Loucy (cell line): ENCODE measurements at regions not wholly inside any gene's neighbourhood (a gene's known extent, or its start where the extent isn't known, plus 50 kb on each side); places are given as distances from the start of the nearest gene placed in this dataset.

Source experiments
- H2AFZ ChIP-seq: fragments of 200-600 bp; sonication (generic); 2 replicates; pipeline ENCODE4 v1.6.0; 2016; ENCODE audit warnings: antibody characterized with exemption, mild to moderate bottlenecking, low read length, moderate library complexity
- H3F3A ChIP-seq: fragments of 200-600 bp; 2 replicates; pipeline ENCODE4 v1.6.0; 2016; ENCODE audit warnings: antibody characterized with exemption, low read depth, mild to moderate bottlenecking
- H3K27me3 ChIP-seq: fragments of 200-600 bp; sonication (generic); 2 replicates; pipeline ENCODE4 v1.6.1; 2014; ENCODE audit warnings: low read length, mild to moderate bottlenecking; ENCODE audit not compliant: insufficient read depth, poor library complexity, severe bottlenecking
- H3K36me3 ChIP-seq: fragments of 200-600 bp; sonication (generic); 2 replicates; pipeline ENCODE4 v1.6.1; 2016; ENCODE audit warnings: low read length; ENCODE audit not compliant: insufficient read depth
- H3K4me1 ChIP-seq: fragments of 200-600 bp; sonication (generic); 2 replicates; pipeline ENCODE4 v1.5.1; 2014; ENCODE audit warnings: low read length, mild to moderate bottlenecking; ENCODE audit not compliant: insufficient read depth, poor library complexity, severe bottlenecking
- H3K4me2 ChIP-seq: fragments of 200-600 bp; sonication (generic); 2 replicates; pipeline ENCODE4 v1.6.0; 2014; ENCODE audit warnings: antibody characterized with exemption, low read length, low read depth, mild to moderate bottlenecking; ENCODE audit not compliant: poor library complexity, severe bottlenecking
- H3K4me3 ChIP-seq: fragments of 200-600 bp; sonication (generic); 2 replicates; pipeline ENCODE4 v1.5.1; 2014; ENCODE audit warnings: low read length, mild to moderate bottlenecking, mixed read lengths; ENCODE audit not compliant: poor library complexity, severe bottlenecking
- H3K79me2 ChIP-seq: fragments of 200-600 bp; sonication (generic); 2 replicates; pipeline ENCODE4 v1.6.1; 2014; ENCODE audit warnings: low read length; ENCODE audit not compliant: insufficient read depth
- H3K9ac ChIP-seq: fragments of 200-600 bp; sonication (generic); 2 replicates; pipeline ENCODE4 v1.6.0; 2014; ENCODE audit warnings: mild to moderate bottlenecking, low read depth, low read length, moderate library complexity; ENCODE audit not compliant: poor library complexity, severe bottlenecking
- H3K9me2 ChIP-seq: fragments of 200-600 bp; sonication (generic); replicated peaks from 2 replicates; pipeline ENCODE4 v1.6.1; 2016; ENCODE audit warnings: low read depth, low read length, mixed read lengths
- H3K9me3 ChIP-seq: fragments of 200-600 bp; sonication (generic); 2 replicates; pipeline ENCODE4 v1.6.1; 2014; ENCODE audit warnings: mild to moderate bottlenecking, antibody characterized with exemption, low read length, low read depth; ENCODE audit not compliant: insufficient read depth
- H4K20me1 ChIP-seq: fragments of 200-600 bp; sonication (generic); 2 replicates; pipeline ENCODE4 v1.6.0; 2014; ENCODE audit warnings: antibody characterized with exemption, low read length, mild to moderate bottlenecking; ENCODE audit not compliant: insufficient read depth, poor library complexity, severe bottlenecking
- EZH2phosphoT487 ChIP-seq: fragments of 200-600 bp; IDR thresholded peaks from 2 replicates; pipeline ENCODE4 v1.6.1; 2018; ENCODE audit warnings: antibody characterized with exemption, mild to moderate bottlenecking, moderate library complexity, borderline replicate concordance
- TF ChIP-seq, protein P1 (sequence below): fragments of 200-600 bp; sonication (generic); conservative IDR thresholded peaks from 2 replicates; pipeline ENCODE4 v1.5.1; 2014; ENCODE audit warnings: mild to moderate bottlenecking, antibody characterized with exemption, low read length

DNA sequence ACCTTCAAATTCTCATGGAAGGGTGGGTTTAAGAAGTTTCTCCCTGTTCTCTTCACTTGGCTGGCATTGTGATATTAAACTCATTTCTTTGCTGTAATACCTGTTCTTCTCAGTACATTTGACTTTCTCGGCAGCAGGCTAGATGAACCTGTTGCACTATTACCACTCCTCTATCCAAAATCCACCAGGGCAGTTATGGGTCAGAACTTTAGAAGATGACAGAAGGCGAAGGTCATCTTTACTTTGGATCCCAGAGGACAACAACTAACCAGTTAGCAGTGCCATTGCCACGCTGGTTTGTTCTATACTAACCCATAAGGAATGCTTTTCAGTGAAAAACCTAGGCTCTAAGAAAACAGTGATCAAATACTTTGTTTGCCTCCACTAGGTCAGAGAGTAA, 901.0 kb downstream of the TSN start:
- H3K4me1 ChIP-seq, result no peaks in the 10 kb centered on the region
- no peaks in the 10 kb centered on the region for H3K9me3 ChIP-seq

DNA sequence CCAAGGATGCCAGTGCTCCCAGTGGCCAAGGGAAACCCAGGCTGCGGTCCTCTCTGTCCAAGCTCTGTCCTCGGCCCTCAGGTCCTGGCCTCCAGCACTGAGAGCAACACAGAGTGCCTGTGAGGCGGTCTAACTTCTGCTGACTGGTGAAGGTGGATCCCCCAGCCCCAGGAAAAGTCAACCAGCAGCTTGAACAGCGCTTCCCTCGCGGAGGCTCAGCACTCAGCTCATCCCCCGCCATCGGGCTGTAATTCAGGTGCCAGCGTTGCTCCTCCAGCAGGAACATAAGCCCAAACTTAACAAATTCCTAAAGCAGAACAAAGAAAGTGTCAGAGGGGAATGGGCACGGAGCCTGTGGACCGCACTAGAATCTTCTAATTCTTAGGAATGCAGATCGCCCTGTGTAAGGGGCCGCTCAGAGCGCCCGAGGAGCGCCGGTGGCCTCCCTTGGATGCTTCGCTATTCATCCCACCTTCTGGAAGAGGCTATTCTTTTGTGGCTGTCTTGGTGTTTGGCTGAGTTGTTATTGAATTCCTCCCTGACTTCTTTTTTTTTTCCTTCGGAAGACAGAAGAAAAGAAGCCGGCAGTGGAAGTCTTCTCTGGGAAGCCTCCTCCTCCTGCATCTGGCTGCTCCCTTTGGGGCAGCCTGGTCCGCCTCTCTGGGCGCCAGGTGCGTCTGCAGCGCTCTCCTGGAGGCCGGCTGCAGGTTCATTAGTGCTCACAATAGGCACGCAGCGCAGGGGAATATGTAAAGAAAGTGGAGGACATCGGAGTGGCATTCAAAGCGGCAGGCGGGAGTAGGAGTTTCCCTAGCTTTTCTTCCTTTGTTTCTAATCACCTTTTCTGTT, 905.6 kb downstream of the TSN start:
- H3K9ac ChIP-seq, result no peak overlapping the region
- no peak overlapping the region for H2AFZ ChIP-seq
- no peaks in the 10 kb centered on the region for H3K79me2 ChIP-seq
- H3K4me2 ChIP-seq, result no peak overlapping the region
- H3F3A ChIP-seq, result no peaks in the 10 kb centered on the region
- H3K27me3 ChIP-seq, result no peaks in the 10 kb centered on the region
- H4K20me1 ChIP-seq, result no peaks in the 10 kb centered on the region
- H3K4me1 ChIP-seq, result no peaks in the 10 kb centered on the region
- no peak for TF ChIP-seq EZH2phosphoT487
- TF ChIP-seq, protein P1, sequence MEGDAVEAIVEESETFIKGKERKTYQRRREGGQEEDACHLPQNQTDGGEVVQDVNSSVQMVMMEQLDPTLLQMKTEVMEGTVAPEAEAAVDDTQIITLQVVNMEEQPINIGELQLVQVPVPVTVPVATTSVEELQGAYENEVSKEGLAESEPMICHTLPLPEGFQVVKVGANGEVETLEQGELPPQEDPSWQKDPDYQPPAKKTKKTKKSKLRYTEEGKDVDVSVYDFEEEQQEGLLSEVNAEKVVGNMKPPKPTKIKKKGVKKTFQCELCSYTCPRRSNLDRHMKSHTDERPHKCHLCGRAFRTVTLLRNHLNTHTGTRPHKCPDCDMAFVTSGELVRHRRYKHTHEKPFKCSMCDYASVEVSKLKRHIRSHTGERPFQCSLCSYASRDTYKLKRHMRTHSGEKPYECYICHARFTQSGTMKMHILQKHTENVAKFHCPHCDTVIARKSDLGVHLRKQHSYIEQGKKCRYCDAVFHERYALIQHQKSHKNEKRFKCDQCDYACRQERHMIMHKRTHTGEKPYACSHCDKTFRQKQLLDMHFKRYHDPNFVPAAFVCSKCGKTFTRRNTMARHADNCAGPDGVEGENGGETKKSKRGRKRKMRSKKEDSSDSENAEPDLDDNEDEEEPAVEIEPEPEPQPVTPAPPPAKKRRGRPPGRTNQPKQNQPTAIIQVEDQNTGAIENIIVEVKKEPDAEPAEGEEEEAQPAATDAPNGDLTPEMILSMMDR, result no peak
- H3K4me3 ChIP-seq, result no peak overlapping the region
- no peaks in the 10 kb centered on the region for H3K36me3 ChIP-seq
- no peaks in the 10 kb centered on the region for H3K9me3 ChIP-seq
- H3K9me2 ChIP-seq, result no peaks in the 10 kb centered on the region

More for the DNA sequence above, 901.0 kb downstream of the TSN start:
- no peak overlapping the region for H2AFZ ChIP-seq
- no peak for TF ChIP-seq EZH2phosphoT487
- TF ChIP-seq, protein P1, result no peak
- H3K4me3 ChIP-seq, result no peak overlapping the region
- H4K20me1 ChIP-seq, result no peaks in the 10 kb centered on the region
- H3K79me2 ChIP-seq, result no peaks in the 10 kb centered on the region
- no peaks in the 10 kb centered on the region for H3K27me3 ChIP-seq
- H3K4me2 ChIP-seq, result no peak overlapping the region
- H3K36me3 ChIP-seq, result no peaks in the 10 kb centered on the region
- H3F3A ChIP-seq, result no peaks in the 10 kb centered on the region
- no peaks in the 10 kb centered on the region for H3K9me2 ChIP-seq
- no peak overlapping the region for H3K9ac ChIP-seq

DNA sequence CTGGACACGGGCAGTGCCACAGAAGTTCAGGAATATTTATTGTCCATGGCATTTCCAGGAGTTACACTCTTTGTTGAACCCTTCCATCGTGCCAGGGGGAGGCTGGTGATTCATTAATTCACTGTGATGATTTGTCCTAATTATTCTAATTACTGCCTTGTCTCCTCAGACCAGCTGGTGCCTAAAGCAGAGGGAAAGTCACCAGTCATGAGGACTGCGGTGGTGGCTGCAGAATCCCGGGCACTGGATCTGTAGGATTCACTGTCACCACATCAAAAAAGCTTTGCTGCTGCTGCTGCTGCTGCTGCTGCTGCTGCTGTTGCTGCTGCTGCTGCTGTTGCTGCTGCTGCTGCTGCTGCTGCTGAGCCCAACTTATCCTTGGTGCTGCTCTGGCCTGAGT, 908.2 kb downstream of the TSN start:
- Histone ChIP-seq H2AFZ (no peak overlapping the region), H3F3A (no peaks in the 10 kb centered on the region), H3K9me2 (no peaks in the 10 kb centered on the region), H3K4me2 (no peak overlapping the region), H3K27me3 (no peaks in the 10 kb centered on the region), H3K4me1 (no peaks in the 10 kb centered on the region), H3K9ac (no peak overlapping the region), H3K9me3 (no peaks in the 10 kb centered on the region), H3K36me3 (no peaks in the 10 kb centered on the region), H4K20me1 (no peaks in the 10 kb centered on the region), H3K79me2 (no peaks in the 10 kb centered on the region), H3K4me3 (no peak overlapping the region)
- TF ChIP-seq EZH2phosphoT487, result no peak
- TF ChIP-seq, protein P1, result no peak
